Forelimb muscle (tissue), 1 donor: ENCODE measurements at regions not wholly inside any gene's neighbourhood (a gene's known extent, or its start where the extent isn't known, plus 50 kb on each side); places are given as distances from the start of the nearest gene placed in this dataset.

ENCODE experiments used
- DNase-seq: peaks from one replicate; pipeline ENCODE4 v3.0.0-alpha.2; 2013; ENCODE audit warnings: low read depth

DNA sequence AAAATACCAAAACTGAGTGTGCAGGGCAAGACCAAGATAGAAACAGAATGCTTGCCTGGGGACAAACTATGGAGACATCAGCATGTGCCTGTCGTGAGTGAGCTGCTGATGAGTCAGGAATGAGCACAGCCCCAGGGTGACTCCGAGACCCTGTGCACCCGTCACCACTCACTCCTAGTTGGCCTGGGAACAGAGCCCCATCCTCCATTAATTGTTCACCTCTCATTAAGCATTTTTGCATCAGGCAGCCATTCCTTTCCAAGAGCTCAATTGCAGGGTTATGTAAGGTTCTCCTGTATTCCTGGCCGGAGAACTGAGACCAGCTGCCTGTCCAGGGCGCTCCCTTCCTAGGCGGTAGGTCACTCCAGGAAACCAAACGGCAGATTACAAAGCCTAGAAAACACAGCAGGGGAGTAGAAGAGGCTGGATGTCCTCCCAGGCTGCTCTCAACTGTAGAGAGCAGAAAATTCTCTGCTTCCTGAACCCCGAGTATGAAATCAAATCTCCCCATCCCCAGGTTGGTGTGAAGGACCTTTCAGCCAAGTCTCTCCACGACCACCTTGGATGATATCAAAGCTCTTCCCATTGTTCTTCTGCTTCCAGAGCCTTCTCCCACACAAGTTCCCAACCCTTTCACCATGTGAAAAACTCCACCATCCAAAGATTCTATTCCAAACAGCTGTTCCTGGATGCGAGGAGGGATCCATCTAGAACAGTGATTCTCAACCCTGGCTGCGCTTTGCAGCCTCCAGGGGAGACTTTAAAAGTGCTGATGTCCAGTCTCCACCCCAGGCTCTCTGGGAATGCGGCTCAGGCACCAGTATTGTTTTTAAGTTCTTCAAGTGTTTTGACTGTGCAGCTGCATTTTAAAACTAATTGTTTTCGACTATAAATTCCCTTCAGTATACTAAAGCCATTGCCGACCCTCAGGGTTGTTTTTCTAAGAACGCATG, 532.6 kb upstream of the JARID2 start:
- no peak for DNase-seq

DNA sequence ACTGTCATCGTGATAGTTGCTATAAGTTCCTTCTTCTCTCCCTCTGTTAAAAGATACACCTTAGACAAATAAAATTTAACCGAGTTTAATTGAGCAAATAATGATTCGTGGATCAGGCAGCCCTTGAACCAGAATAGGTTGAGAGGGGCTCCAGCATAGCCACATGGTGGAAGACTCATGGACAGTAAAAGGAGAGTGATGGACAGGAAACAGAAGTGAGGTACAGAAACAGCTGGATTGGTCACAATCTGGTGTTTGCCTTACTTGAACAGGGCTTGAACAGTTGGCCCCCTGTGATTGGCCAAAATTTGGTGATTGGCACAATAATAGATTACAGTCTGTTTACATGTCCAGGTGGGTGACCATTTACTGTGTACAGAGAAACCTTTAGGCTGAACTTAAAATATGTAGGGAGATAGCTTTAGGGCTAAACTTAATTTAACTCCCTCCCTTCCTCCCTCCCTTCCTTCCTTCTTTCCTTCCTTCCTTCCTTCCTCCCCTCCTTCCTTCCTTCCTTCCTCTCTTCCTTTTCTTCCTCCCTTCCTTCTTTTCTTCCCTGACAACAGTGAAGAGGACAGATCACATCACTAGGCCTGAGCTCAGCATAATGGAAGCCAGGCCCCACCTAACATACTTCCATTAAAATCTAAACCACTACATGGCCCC, 531.8 kb upstream of the JARID2 start:
- DNase-seq = no peak

DNA sequence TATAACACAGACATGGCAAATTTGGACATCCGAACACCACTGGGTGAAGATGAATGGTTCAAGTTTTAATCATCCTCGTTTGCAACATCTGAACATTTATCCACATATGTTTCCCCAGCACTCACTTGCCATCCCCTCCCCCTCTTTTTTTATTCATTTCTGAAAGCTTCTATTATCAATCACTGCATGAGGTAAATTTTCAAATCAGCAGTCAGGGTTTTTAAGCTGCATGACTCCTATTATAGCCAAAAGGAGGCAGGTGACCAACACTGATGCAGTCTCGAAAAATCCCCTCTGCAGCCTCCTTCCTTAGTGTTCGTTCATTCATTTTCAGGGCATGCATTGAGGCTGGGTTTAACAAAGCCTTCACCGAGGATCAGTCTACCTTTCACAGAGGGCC, 530.8 kb upstream of the JARID2 start:
- no peak for DNase-seq

DNA sequence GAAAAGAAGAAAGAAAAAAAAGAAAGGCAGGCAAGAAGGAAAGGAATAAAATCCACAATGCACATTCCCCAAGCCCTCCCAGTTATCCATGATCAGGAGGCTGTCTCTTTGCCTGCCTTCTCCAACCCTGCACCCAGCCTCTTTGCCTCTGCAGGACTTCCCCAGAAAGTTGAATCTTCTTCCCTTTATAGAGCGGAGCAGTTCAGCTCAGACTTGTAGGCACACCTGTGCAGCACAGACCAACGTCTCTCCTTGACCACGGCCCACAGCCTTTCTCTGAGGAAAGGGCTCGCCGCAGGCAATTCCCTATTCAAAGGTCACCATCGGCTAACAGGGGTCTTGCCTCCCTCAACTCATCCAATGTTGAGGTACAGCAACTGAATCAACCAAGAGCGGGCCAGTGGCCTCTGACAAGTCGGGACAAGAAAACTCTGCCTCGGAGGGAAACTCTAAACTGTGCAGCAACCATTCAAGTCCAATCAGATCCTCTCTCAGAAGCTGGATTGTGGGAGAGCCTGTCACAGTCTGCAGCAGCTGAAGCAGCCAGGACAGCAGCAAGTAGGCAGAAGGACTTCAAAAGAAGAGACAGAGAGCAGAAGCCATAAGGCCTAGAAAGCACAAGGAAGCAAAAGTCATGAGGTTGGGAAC, 529.2 kb upstream of the JARID2 start:
- no peak for DNase-seq

DNA sequence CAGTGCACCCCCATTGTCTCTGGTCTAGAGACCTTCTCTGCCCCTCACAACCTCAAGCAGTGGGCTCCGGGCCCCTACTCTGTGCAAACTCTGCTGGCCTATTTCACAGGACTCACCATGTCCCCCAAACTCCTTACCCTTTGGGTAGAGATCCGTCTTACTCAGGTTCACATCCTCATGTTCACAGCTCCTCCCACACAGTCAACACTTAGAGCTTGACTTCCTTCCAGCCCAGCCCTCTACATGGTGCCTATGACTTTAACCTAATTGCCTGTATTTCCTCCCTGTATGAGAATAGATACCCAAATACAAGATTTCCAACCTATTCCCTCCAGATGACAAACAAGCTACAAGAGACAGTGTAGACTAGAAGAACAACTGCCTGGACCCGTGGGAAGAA, 528.6 kb upstream of the JARID2 start:
- no peak for DNase-seq

DNA sequence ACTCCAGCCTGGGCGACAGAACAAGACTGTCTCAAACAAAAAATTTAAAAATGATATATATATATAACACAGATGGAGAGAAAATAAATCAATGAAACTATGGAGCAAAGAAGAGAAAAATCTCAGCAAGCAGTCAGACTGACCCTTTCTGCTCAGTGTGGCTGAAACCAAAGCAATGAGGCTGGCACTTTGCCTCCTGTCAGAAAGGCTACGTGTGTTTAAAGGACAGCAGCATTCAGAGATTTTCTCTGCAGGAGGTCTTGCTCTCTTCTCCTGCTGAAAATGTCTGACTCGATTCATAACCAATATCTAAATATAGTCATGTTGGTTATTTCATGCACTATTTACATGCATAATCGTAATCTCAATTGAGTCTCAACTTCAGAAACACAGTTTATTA, 527.0 kb upstream of the JARID2 start:
- no peak for DNase-seq

DNA sequence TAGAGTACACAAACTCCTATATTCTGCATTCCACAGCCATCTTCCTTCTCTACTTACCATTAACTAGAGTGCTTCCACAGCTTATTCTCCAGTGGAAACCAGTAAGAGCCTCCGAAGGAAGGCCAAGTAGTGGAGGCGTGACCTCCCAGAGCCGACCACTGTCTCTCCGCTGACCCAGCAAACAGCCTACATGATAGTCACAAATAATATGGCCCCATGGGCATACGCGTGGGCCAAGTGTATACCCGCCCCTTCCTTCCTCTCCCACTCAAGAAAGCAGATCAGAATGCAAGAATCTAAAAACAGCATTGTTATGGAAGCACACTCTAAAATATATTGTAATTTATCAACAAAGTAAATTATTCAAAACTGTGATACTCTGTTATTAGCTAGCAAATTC, 526.6 kb upstream of the JARID2 start:
- no peak for DNase-seq

DNA sequence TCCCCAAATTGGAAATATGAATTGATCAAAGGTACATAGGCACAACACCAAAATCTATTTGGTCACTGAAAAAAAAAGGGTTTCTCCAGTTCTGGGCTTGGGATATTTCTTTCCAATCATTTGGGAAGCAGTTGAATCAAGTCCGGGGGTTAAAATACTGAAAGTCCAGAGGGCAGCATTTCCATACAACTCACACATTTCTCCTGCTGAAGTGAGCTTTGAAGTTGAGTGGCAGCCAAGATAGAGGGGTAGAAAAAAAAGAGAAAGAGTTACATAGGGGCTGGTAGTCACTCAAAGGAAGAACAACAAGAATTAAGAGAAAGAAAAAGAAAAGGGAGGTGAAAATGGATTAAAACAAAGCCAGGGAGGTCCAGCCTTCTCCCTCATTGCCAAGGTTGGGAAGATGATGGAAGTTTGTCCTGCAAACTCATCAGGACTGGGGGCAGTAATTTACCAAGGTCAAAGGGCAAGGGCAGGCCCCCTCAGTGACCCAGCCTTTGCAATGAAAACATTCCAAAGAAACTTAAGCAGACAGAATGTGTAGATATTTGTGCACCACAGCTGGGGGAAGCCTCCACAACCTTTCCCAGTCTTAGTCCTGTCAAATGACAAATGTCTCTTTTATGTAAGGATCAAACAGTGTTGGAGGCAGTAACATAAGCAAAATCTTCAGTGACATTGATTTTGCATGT, 525.3 kb upstream of the JARID2 start:
- DNase-seq = no peak

DNA sequence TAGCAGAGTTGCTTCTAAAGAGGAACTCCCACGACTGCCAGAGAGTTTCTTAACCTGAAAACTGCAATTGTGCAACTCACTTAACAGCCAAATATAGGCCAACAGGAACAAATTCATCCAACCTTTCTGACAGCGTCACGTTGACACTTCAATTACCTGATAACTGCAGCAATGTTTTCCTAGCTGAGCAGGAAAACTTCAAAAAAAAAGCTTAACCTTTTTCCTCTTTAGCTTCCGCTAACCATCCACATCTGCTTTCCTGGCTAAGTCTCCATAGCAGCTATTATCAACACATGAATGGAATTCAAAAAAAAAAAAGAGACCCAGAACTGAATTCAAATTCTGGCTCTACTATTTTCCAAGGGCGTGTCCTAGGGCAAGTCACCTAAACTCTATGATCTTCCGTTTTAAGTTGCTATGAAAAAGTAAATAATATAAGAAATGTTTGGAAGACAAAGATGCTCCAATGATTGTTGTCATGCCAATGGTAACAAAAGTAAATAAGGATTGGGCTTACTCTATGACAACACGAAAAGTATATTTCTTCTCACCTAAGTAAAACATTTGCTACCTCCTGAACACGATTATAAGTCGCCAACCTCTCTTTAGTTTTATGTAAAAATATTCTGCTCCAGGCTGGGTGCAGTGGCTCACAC, 524.6 kb upstream of the JARID2 start:
- no peak for DNase-seq

DNA sequence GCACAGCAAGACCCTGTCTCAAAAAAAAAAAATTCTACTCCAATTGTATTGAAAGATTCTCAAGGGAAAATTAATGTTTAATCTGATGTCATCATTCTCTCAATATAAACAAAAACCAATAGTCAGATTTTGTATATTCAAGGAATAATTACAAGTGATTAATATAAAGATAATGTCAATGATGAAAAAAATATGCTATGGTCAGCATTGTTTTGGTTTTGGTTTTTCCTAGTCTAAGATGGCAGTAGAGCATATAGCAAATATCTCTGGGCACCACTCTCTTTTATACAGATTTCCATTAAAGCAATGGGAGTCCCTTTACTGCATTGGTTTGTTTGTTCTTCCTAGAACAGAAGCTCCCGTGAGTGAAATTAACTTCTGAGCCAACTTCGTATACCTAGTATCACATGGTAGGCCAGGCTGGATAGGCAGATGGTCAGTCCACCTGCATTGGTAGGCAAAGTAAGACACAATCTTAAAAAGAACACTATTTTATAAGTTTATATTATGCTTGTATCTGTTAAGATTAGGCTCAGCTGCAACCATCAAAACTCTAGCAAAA, 523.8 kb upstream of the JARID2 start:
- no peak for DNase-seq

DNA sequence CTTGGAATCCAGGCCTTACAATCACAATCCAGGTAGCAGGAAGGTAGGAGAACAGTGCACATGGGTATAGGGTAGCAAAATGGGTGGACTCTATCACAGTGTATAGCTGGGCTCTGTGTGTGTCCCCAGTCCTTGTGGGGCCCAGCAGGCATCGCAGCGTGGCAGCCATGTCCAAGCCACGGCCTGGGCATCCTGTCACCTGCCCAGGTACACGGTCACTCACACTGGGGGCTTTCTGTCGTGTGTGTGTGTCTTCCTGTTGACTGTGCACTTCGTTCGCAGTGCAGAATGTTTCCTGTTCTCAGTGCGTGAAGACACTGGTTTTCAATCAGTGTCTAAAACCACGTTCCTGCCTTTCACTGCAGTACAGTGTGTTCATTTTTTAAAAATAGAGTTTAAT, 523.2 kb upstream of the JARID2 start:
- no peak for DNase-seq

DNA sequence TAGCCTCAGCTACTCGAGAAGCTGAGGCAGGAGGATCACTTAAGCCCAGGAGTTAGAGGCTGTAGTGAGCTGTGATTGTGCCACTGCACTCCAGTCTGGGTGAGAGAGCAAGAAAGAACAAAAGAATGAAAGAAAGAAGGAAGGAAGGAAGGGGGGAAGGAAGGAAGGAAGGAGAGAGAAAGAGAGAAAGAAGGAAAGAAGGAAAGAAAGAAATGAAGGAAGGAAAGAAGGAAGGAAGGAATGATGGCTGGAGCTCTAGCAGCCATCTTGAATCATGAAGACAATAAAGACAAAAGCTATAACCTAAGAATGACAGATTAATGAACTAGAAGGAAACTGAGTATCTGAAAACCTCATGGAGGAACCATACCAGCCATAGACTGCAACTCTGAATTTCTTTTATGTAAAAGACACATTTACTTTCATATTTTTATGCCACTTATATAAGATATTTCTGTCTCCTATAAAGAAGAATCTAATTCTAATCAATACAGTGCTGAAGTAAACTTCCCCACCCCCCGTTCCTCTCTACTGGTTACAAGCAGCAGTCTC, 522.3 kb upstream of the JARID2 start:
- no peak for DNase-seq

DNA sequence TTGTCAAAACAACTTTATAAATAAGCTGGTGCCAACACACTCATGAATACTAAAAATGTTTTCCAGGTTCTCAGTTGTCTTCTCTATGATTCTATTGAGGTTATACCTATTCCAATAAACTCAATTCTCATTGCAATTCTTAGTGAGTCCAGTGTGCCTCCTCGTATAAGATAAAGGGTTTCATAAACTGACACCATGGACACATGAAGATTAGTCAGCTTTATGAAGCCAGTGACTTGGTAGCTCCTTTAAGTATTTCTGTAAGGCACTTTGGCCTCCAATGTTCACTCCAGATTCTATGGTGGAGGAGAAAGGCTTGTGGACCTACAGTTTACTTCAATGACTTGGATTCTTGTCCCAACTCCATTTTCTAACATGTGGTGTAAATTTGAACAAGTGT, 521.3 kb upstream of the JARID2 start:
- no peak for DNase-seq

DNA sequence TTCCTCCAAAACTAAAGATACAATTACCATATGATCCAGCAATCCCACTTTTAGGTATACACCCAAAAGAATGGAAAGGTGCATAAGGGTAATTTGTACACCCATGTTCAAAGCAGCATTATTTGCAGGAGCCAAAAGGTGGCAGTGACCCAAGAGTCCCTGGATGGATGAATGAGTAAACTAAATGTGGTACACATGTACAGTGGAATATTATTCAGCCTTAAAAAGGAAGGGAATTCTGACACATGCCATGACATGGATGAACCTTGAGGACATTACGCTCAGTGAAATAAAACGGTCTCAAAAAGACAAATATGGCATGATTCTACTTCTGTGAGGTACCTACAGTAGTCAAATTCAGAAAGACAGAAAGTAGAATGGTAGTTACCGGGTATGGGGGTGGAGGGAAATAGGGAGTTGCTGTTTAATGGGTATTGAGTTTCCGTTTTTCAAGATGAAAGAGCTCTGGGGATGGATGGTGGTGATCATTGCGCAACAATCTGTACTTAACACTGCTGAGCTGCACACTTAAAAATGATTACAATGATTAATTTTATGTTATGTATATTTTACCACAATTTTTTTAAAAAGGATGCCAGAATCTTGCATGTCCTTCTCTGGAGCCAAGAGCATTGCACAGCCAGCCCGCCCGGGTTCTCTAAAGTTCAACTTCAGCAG, 518.9 kb upstream of the JARID2 start:
- DNase-seq = no peak

DNA sequence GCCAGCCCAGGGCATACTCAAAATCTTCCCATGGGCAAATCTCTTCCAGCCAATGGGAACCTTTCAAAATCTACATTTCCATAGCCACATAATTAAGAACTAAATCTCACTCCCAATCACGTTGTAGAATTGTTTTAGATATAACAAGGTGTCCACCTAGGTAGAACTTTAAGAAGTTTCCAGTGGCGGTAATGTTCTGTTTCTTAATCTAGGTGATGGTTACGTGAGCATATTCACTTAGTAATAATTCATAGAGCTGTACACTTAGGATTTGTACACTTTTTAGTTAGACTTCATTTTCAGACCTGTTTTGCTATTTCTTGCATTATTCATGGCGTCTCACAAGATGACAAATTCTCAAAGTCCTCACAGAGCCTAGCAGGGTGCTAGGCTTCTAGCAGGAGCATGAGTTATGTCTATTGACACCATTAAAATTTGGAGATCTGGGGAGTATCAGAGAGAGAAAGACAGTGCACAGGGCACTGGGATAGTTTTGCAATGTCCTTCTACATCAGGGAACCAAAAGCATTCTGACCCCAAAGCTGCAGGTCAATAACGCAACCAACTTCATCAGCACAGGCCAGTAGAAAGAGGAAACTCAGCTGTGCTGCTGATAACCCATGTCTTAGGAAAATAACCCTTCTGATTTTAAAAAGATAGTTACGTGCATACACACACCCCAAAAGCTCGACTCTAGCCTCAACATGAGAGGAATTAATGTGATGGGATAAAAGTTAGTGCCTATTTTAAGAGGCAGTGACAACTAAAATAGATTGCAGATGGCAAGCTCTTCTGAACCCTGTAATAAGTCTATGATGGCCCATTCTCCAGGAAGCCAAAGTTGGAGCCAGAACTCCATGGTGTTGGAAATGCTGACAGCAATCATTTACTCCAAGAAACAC, 518.1 kb upstream of the JARID2 start:
- no peak for DNase-seq

DNA sequence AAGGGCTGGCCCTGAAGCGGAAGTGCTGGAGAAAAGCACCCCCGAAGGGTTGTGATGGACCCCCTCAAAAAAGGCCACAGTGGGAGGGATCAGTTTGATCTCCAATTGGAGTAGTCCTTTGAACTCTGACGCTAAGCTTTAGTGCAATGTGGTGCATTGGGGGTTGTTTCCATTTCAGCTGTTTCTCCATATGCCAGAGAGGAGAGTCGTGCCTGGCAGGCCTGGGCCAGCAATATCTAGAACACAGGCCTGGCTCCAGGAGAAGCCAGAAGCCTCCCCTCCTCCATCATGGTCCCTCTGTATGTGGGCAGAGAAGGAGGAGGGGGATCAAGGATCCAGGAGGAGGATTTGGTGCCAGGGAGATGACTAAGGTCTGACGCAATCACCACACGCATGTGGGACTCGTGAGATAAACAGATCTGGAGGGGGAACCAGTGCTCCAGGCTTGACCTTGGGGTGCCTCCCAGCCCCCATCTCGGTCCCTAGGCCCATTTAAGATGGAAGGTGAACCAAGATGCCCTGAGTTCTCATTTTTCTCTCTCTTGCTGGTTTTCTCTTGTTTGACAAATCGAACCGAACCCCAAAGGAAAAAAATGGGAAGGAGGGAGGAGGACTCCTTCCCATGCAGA, 517.4 kb upstream of the JARID2 start:
- no peak for DNase-seq

DNA sequence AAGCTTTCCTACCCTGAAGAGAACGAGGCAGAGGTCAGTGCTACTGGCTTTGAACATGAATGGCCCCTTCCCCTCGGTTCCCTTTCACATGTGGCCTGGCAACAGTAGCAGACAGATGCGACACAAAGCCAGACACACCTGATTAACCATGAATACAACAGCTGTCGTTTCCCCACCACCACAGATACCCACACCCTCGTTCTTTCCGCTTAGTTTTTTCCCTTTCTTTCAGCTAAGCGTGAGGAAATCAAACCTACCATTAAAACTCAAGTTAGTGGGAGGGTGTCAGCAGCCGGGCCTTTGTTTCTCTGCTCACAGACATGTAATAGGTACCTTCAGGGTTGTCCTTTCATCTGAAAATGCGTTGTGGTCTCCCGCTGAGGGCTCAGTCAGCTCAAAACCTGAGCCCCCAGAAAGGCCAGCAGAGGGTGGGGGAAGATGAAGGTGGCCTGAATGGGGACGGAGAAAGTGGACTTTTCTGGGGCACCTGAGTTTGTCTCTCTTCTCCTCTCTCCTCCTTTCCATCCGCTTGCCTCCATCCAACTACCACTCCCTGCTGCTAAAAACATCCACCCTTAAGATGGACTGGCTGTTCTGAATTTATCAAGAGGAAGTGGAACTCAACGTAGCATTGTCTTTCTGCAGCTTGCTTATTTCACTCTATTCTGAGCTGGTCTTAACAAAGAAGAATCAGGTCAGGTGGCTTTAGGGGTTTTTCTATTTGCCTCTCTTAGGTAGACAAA, 516.6 kb upstream of the JARID2 start:
- DNase-seq = no peak

DNA sequence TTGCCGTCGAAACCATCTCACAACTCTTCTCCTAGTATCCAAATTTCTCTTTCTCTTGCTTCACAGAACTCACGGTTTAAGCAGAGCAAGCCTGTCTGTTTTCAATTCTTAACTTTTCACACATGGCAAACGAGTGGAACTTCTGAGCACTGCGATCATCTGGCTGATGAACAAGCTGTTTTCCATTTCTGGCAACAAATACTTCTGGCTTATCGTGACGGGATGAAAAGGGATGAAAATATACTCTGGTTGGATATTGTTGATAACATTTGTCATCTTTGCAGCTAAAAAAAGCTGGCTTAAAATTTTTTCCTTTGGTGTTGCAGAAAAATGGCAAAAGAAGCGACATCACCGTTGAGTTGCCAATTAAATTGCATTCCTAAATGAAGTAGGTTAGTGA, 515.2 kb upstream of the JARID2 start:
- no peak for DNase-seq
